ENCODE measurements at regions not wholly inside any gene's neighbourhood (a gene's known extent, or its start where the extent isn't known, plus 50 kb on each side); places are given as distances from the start of the nearest gene placed in this dataset.
A peak's percentile ranks its signal among the peaks of the same experiment; 100 is the strongest.
"Not testable (repeated sequence)": the region's sequence is repeated elsewhere in the genome, so short reads cannot be mapped to it uniquely, and the experiment has no call there.

DNA sequence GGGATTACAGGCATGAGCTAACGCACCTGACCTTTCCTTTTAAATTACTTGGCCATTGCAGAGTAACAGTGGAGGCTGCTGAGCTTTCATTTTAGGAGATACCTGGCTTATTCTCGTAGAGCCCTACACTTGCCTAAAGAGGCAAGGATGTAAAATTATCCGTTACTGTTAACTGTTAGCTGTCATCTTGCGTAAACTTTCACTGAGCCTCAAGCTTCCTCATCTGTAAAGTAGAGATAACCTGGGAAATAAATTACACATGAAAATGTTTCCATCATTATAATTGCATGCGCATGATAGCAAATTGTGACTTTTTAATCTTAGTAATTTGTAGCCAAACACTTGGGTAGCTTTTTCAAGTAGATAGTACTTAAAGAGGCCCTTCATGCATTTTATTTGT lies 118.8 kb upstream of the VKORC1L1 start:
- not testable (repeated sequence) for H3K27ac ChIP-seq (ENCODE audit: low read length, poor library complexity, severe bottlenecking); DNase-seq; H3K9me3 ChIP-seq (ENCODE audit: control insufficient read depth, low read length); H3K27me3 ChIP-seq (ENCODE audit: control insufficient read depth in 1 of 2, insufficient read depth in 1 of 2, low read length in 2 of 2); H2AK5ac ChIP-seq (ENCODE audit: low read length, severe bottlenecking); H3K4ac ChIP-seq (ENCODE audit: low read depth in 1 of 2, low read length in 2 of 2); H3K14ac ChIP-seq (ENCODE audit: low read length in 2 of 2); H2BK15ac ChIP-seq (ENCODE audit: low read depth, poor library complexity, severe bottlenecking); H4K8ac ChIP-seq (ENCODE audit: low read length); H3K79me1 ChIP-seq (replicated peaks; ENCODE audit: low read length, poor library complexity, severe bottlenecking); H2BK120ac ChIP-seq (ENCODE audit: low read depth, low read length); H4K91ac ChIP-seq (ENCODE audit: low read length); H2AFZ ChIP-seq (ENCODE audit: low read depth, low read length); H3K18ac ChIP-seq (ENCODE audit: low read depth in 1 of 2, low read length in 2 of 2); H3K23ac ChIP-seq (ENCODE audit: low read length in 2 of 2); H3K4me2 ChIP-seq (ENCODE audit: low read length, poor library complexity, severe bottlenecking); H3K4me1 ChIP-seq (ENCODE audit: control insufficient read depth, insufficient read depth, low read depth, low read length); H3K4me3 ChIP-seq (ENCODE audit: insufficient read depth in 1 of 2, low read depth in 1 of 2, low read length in 2 of 2); H3K9ac ChIP-seq (ENCODE audit: low read length); H2BK12ac ChIP-seq (ENCODE audit: low read length in 2 of 2); H2BK5ac ChIP-seq (ENCODE audit: low read depth, low read length, poor library complexity, severe bottlenecking)
- H3K36me3 ChIP-seq (ENCODE audit: control insufficient read depth in 1 of 2, insufficient read depth in 2 of 2, low read depth in 1 of 2, low read length in 2 of 2): peaks cover 3 to 34% of the 10 kb centered on the region in 2 experiments
- 96% methylated on average over 4 of the region's 5 CpGs for WGBS

DNA sequence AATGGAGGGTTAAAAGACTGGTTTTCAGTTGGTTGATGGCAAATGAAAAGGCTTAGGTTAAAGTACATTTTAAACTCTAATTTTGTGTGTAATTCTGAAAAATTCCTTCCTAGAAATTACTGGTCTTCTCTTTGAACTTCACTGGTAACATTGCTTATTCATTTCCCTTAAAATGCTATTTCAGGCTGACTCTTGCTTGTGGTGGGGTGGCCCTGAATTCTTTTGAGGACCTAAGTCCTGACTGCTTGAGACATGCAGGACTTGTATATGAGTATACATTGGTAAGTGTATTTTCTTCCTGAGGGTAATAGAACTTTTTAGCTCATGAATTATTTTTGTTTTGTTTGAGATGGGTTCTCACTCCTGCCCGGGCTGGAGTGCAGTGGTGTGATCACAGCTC lies 113.9 kb upstream of the VKORC1L1 start:
- not testable (repeated sequence) for H3K9ac ChIP-seq (ENCODE audit: low read length)
- WGBS: no CpG with 5 or more reads among the region's 1 CpG

DNA sequence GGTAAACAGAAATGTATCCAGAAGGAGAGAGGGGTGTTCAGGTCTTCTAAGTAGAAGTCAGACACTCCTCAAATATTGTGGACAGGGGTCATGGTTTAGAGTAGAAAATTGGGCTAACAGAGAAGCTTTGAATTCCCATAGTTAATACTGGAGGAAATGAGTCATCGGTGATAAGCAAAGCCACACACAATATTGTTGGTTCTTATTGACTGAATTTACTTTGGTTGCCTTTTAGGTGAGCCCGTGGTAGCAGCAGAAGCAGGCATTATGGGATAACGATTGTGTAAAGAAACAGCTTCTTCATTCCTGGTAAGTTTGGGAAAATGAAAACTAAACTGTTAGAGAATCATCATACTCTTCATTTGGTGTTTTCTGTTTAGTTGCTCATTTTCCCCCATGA lies 110.2 kb upstream of the VKORC1L1 start:
- H3K79me1 ChIP-seq (replicated peaks; ENCODE audit: low read length, poor library complexity, severe bottlenecking); H3K18ac ChIP-seq (ENCODE audit: low read depth in 1 of 2, low read length in 2 of 2): not testable (repeated sequence)
- 74% methylated on average over 3 of the region's 3 CpGs for WGBS

More for the DNA sequence above, 113.9 kb upstream of the VKORC1L1 start:
- not testable (repeated sequence) for H4K91ac ChIP-seq (ENCODE audit: low read length); H3K18ac ChIP-seq (ENCODE audit: low read depth in 1 of 2, low read length in 2 of 2); H3K9me3 ChIP-seq (ENCODE audit: control insufficient read depth, low read length); H2AFZ ChIP-seq (ENCODE audit: low read depth, low read length); H3K4ac ChIP-seq (ENCODE audit: low read depth in 1 of 2, low read length in 2 of 2); H2BK5ac ChIP-seq (ENCODE audit: low read depth, low read length, poor library complexity, severe bottlenecking); DNase-seq; H3K4me1 ChIP-seq (ENCODE audit: control insufficient read depth, insufficient read depth, low read depth, low read length); H3K4me3 ChIP-seq (ENCODE audit: insufficient read depth in 1 of 2, low read depth in 1 of 2, low read length in 2 of 2); H3K23ac ChIP-seq (ENCODE audit: low read length in 2 of 2); H2BK120ac ChIP-seq (ENCODE audit: low read depth, low read length); H4K8ac ChIP-seq (ENCODE audit: low read length); H2BK15ac ChIP-seq (ENCODE audit: low read depth, poor library complexity, severe bottlenecking); H3K27me3 ChIP-seq (ENCODE audit: control insufficient read depth in 1 of 2, insufficient read depth in 1 of 2, low read length in 2 of 2); H2BK12ac ChIP-seq (ENCODE audit: low read length in 2 of 2); H2AK5ac ChIP-seq (ENCODE audit: low read length, severe bottlenecking); H3K27ac ChIP-seq (ENCODE audit: low read length, poor library complexity, severe bottlenecking); H3K4me2 ChIP-seq (ENCODE audit: low read length, poor library complexity, severe bottlenecking); H3K14ac ChIP-seq (ENCODE audit: low read length in 2 of 2); H3K79me1 ChIP-seq (replicated peaks; ENCODE audit: low read length, poor library complexity, severe bottlenecking)
- peaks cover 9 to 37% of the 10 kb centered on the region in 2 experiments for H3K36me3 ChIP-seq (ENCODE audit: control insufficient read depth in 1 of 2, insufficient read depth in 2 of 2, low read depth in 1 of 2, low read length in 2 of 2)

DNA sequence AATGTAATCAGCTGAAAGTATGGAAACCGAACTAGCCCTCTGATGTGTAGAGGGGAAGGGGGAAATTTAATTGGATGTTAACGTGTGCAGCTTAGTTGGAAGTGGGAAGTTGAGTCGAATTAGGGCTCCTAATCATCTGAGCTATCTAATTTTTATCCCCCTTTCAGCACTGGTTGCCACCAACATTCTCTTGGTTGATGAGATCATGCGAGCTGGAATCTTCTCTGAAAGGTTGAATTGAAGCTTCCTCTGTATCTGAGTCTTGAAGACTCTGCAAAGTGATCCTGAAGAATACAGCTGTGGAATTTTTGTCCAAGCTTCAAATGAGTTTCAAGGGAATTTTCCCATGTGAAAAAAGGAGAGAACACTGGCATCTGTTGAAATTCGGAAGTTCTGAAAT lies 109.8 kb upstream of the VKORC1L1 start:
- H3K4me2 ChIP-seq (ENCODE audit: low read length, poor library complexity, severe bottlenecking); H2BK15ac ChIP-seq (ENCODE audit: low read depth, poor library complexity, severe bottlenecking); H2BK120ac ChIP-seq (ENCODE audit: low read depth, low read length); DNase-seq; H2AK5ac ChIP-seq (ENCODE audit: low read length, severe bottlenecking); H2BK12ac ChIP-seq (ENCODE audit: low read length in 2 of 2); H3K23ac ChIP-seq (ENCODE audit: low read length in 2 of 2); H3K9me3 ChIP-seq (ENCODE audit: control insufficient read depth, low read length); H3K27ac ChIP-seq (ENCODE audit: low read length, poor library complexity, severe bottlenecking); H3K14ac ChIP-seq (ENCODE audit: low read length in 2 of 2); H3K9ac ChIP-seq (ENCODE audit: low read length); H3K4me1 ChIP-seq (ENCODE audit: control insufficient read depth, insufficient read depth, low read depth, low read length); H3K4ac ChIP-seq (ENCODE audit: low read depth in 1 of 2, low read length in 2 of 2); H4K8ac ChIP-seq (ENCODE audit: low read length); H2BK5ac ChIP-seq (ENCODE audit: low read depth, low read length, poor library complexity, severe bottlenecking); H4K91ac ChIP-seq (ENCODE audit: low read length); H2AFZ ChIP-seq (ENCODE audit: low read depth, low read length); H3K18ac ChIP-seq (ENCODE audit: low read depth in 1 of 2, low read length in 2 of 2); H3K27me3 ChIP-seq (ENCODE audit: control insufficient read depth in 1 of 2, insufficient read depth in 1 of 2, low read length in 2 of 2); H3K79me1 ChIP-seq (replicated peaks; ENCODE audit: low read length, poor library complexity, severe bottlenecking); H3K4me3 ChIP-seq (ENCODE audit: insufficient read depth in 1 of 2, low read depth in 1 of 2, low read length in 2 of 2): not testable (repeated sequence)
- peaks cover 9 to 17% of the 10 kb centered on the region in 2 experiments for H3K36me3 ChIP-seq (ENCODE audit: control insufficient read depth in 1 of 2, insufficient read depth in 2 of 2, low read depth in 1 of 2, low read length in 2 of 2)
- WGBS: 83% methylated on average over 2 of the region's 5 CpGs

More for the DNA sequence above, 110.2 kb upstream of the VKORC1L1 start:
- H2AFZ ChIP-seq (ENCODE audit: low read depth, low read length); H2BK120ac ChIP-seq (ENCODE audit: low read depth, low read length); H3K9ac ChIP-seq (ENCODE audit: low read length); H3K4me1 ChIP-seq (ENCODE audit: control insufficient read depth, insufficient read depth, low read depth, low read length); H3K14ac ChIP-seq (ENCODE audit: low read length in 2 of 2); H3K4me3 ChIP-seq (ENCODE audit: insufficient read depth in 1 of 2, low read depth in 1 of 2, low read length in 2 of 2); H2BK12ac ChIP-seq (ENCODE audit: low read length in 2 of 2); H2BK5ac ChIP-seq (ENCODE audit: low read depth, low read length, poor library complexity, severe bottlenecking); H3K4ac ChIP-seq (ENCODE audit: low read depth in 1 of 2, low read length in 2 of 2); H2BK15ac ChIP-seq (ENCODE audit: low read depth, poor library complexity, severe bottlenecking); H2AK5ac ChIP-seq (ENCODE audit: low read length, severe bottlenecking); H3K23ac ChIP-seq (ENCODE audit: low read length in 2 of 2); H3K9me3 ChIP-seq (ENCODE audit: control insufficient read depth, low read length); H3K4me2 ChIP-seq (ENCODE audit: low read length, poor library complexity, severe bottlenecking); H3K27me3 ChIP-seq (ENCODE audit: control insufficient read depth in 1 of 2, insufficient read depth in 1 of 2, low read length in 2 of 2); H4K91ac ChIP-seq (ENCODE audit: low read length); H4K8ac ChIP-seq (ENCODE audit: low read length); H3K27ac ChIP-seq (ENCODE audit: low read length, poor library complexity, severe bottlenecking): not testable (repeated sequence)
- H3K36me3 ChIP-seq (ENCODE audit: control insufficient read depth in 1 of 2, insufficient read depth in 2 of 2, low read depth in 1 of 2, low read length in 2 of 2): peaks cover 9 to 17% of the 10 kb centered on the region in 2 experiments
- peak; percentile 11 for DNase-seq
